LNCAP (cell line): ENCODE measurements at regions not wholly inside any gene's neighbourhood (a gene's known extent, or its start where the extent isn't known, plus 50 kb on each side); places are given as distances from the start of the nearest gene placed in this dataset.

ENCODE experiments used
- TF ChIP-seq, protein P1 (sequence below): fragments of 450-650 bp; IDR thresholded peaks from 2 replicates; pipeline ENCODE4 v1.5.1; 2017; ENCODE audit warnings: mild to moderate bottlenecking

DNA sequence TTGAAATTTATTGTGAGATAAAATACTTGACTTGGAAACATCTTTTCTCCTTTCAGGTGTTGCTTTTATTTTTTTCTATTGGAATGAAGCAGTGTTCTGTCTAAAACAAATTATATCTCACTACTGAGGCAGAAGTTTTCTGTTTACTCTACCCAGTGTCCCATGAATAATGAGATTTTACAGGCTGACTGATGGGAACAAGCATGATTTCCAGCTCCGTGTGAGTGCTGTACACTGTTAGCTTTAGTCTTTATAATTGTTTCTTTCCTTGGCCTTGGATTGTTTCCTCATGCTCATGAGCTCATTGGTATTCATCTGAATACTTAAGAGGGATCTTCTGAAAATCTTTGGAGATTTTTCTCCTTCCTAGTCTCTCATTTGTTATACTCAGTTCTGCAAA, 2049.5 kb upstream of the PRR20A start:
- TF ChIP-seq, protein P1, sequence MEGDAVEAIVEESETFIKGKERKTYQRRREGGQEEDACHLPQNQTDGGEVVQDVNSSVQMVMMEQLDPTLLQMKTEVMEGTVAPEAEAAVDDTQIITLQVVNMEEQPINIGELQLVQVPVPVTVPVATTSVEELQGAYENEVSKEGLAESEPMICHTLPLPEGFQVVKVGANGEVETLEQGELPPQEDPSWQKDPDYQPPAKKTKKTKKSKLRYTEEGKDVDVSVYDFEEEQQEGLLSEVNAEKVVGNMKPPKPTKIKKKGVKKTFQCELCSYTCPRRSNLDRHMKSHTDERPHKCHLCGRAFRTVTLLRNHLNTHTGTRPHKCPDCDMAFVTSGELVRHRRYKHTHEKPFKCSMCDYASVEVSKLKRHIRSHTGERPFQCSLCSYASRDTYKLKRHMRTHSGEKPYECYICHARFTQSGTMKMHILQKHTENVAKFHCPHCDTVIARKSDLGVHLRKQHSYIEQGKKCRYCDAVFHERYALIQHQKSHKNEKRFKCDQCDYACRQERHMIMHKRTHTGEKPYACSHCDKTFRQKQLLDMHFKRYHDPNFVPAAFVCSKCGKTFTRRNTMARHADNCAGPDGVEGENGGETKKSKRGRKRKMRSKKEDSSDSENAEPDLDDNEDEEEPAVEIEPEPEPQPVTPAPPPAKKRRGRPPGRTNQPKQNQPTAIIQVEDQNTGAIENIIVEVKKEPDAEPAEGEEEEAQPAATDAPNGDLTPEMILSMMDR = no peak

DNA sequence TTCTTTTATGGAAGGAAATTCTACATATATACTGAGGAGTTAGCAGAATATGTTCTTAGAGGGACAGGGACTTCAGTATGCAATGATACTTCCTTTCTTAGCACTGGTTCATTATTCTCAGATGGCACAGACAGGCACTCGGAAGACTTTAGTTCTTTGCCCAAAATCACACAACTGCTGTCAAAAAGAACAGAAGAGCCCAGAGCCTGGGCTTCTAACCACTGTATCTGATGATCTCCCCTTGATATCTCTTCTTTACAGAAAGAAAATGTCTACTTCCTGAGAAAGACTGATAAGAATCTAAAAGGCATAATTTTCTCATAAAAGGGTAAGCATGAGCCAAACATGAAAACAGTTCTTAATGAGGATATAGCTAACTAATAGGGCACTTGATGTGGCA, 2034.2 kb upstream of the PRR20A start:
- TF ChIP-seq, protein P1 = no peak

DNA sequence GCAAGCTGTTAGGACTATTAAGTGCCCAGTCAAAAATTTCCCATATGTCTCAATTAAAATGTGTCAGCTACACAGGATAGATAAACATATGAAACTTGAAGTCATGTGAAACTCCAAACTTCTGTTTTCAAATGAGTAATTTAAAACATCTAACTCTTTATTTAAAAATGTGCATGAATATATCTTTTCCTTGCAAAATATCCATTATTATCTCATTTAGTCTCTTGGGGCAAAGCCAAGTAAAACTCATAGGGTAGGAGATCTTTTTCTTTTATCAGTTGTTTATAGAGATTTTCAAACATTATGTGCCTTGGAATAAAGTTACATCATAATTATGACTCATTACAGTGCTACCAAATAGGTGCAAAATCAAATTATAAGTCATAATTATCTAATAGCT, 2020.1 kb upstream of the PRR20A start:
- TF ChIP-seq, protein P1 = no peak

DNA sequence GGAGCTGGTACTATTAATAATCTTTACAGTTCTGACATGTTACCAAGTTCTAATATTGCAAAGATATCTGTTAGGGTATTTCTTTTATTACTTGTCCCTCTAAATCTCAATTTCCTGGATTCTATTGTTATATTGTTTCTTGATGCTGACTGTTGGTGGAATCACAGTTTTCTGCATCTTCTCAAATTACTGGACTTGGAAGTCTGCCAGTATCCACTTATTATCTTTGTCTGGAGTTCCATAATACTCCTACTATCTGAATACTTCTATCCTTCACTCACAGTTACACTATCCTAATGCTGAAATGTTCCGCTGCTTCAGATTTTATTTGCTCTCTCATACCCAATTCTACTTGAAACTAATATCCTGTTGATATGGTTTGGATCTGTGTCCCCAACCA, 1985.7 kb upstream of the PRR20A start:
- TF ChIP-seq, protein P1 = no peak

DNA sequence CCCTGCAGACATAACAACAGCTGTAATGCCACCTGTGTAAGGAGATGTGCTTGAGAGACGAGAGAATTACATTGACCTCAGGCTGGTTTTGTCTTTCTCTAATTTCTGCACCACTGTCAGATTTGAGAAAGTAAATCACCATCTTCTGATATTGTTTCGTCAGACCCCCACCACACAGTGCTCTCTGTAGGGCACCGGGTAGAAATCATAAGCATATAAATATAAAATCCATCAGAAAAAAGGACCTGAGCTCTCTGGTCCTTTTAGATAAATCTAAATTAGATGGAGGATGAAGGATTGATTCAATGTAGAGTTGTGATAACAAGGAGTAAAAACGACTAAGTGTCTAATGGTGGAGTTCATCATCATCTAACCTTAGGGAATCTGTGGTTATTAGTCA, 1981.0 kb upstream of the PRR20A start:
- TF ChIP-seq, protein P1 = no peak

DNA sequence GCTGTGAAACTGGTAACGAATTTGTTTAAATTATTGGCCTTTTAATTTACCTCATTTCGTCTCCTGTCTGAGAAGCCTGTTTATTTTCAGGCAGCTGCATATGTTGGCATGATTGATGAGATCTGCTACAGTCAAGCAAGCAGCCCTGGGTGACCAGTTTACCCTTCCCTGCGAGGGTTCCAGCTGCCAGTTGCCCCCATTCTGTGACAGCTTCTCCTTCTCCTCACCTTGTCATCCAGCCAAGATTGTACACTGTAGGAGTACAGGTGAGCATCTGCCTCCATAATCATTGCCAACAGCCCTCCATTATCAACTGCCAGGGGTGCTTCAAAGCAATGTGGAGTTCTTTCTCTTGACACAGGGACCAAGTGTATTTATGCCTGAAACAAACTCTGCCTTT, 1979.9 kb upstream of the PRR20A start:
- TF ChIP-seq, protein P1 = no peak

DNA sequence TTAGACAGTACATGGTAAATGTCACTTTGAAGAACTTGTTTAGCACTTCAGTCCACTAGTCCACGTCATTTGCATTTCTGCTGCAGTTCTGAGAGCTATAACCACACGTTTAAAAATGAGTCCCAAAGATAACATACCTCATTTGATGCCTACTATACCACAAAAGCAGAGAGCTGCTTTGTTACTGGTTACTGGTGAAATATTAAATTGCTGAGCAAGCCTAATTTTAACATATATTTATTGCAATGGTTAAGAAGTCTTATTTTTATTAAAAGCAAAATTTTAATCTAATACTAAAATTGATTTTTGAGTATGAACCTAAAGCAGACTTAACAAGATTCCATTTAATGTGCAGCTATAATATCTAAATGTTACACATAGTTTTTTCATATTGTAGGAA, 1949.7 kb upstream of the PRR20A start:
- TF ChIP-seq, protein P1 = no peak

DNA sequence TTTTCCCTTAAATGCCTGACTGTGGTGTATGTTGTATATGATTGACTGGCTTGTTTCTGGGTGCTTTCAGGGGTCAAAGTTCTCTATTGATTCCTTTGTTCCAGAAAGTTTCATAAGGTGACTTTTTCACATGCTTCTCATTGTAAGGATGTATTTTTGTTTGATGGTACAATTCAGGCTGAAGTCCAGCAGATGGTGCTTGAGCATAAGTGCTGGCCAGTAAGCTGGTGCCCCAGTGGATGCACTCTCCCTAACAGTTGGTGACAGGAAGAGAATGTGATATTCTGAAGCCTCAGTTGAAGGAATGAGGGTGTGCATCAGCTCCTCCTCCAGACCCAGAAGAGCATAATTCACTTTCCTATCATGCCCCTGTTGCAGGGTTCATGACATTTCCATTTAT, 1941.6 kb upstream of the PRR20A start:
- TF ChIP-seq, protein P1 = peak; percentile 30; the same call in 1 of the 2 replicates
